Panc1 (cell line): ENCODE measurements at regions not wholly inside any gene's neighbourhood (a gene's known extent, or its start where the extent isn't known, plus 50 kb on each side); places are given as distances from the start of the nearest gene placed in this dataset.

ENCODE experiments used
- ATAC-seq: fragments of 200-7000 bp; cut with Tn5 transposase; 2 replicates; pipeline ENCODE4 v1.9.1; 2020; ENCODE audit warnings: mild to moderate bottlenecking, moderate library complexity
- BruUV-seq: library from RNA; stranded (reverse); fragments of 400-500 nt; replicated peaks from 2 replicates; lab custom pipeline; 2021; lab: Mats Ljungman, UMichigan
- CTCF ChIA-PET: fragments of 300-600 bp; sonication (Branson Sonifier 250); formaldehyde crosslinking; loops from one replicate; lab custom pipeline; 2022; ENCODE audit warnings: antibody characterized with exemption; lab: Charles Lee
- POLR2A ChIA-PET: fragments of 300-600 bp; sonication (Branson Sonifier 250); formaldehyde crosslinking; loops from one replicate; lab custom pipeline; 2022; ENCODE audit warnings: antibody characterized with exemption; lab: Charles Lee
- DNase-seq: peaks from one replicate; pipeline ENCODE4 v3.0.0-alpha.2; 2010; ENCODE audit warnings: low read depth, low spot score
- H3K27ac ChIP-seq: 2 replicates; pipeline ENCODE4 v1.5.1; 2011; ENCODE audit warnings: mild to moderate bottlenecking, low read length, inconsistent platforms
- H3K27me3 ChIP-seq: fragments of 200-500 bp; sonication (Bioruptor generic); 2 replicates; pipeline ENCODE4 v1.6.0; 2014; ENCODE audit warnings: low read length, inconsistent platforms; ENCODE audit not compliant: control insufficient read depth, insufficient read depth
- H3K36me3 ChIP-seq: fragments of 200-500 bp; sonication (Bioruptor generic); 2 replicates; pipeline ENCODE4 v1.5.1; 2014; ENCODE audit warnings: inconsistent platforms, mild to moderate bottlenecking, low read length, moderate library complexity; ENCODE audit not compliant: control insufficient read depth, insufficient read depth
- H3K4me1 ChIP-seq: 2 replicates; pipeline ENCODE4 v1.5.1; 2011; ENCODE audit warnings: inconsistent platforms, mild to moderate bottlenecking, low read length, moderate library complexity; ENCODE audit not compliant: control insufficient read depth, insufficient read depth
- H3K4me3 ChIP-seq, 2 experiments: 2 replicates each; pipeline ENCODE4 v1.5.1; 2011 to 2012; ENCODE audit warnings: low read depth in 2 of 2, low read length in 2 of 2, mild to moderate bottlenecking in 2 of 2, inconsistent platforms in 1 of 2, moderate library complexity in 1 of 2
- H3K9me3 ChIP-seq: fragments of 200-500 bp; sonication (Bioruptor generic); 2 replicates; pipeline ENCODE4 v1.5.1; 2014; ENCODE audit warnings: low read depth, mild to moderate bottlenecking, inconsistent platforms, low read length, moderate library complexity; ENCODE audit not compliant: control insufficient read depth, insufficient read depth
- CTCF ChIP-seq: fragments of 450-650 bp; IDR thresholded peaks from 2 replicates; pipeline ENCODE4 v1.5.1; 2017; ENCODE audit warnings: mild to moderate bottlenecking
- POLR2AphosphoS5 ChIP-seq: IDR thresholded peaks from 2 replicates; pipeline ENCODE4 v1.6.1; 2012; ENCODE audit warnings: mild to moderate bottlenecking, low read depth, low read length, moderate library complexity
- REST ChIP-seq, 2 experiments: IDR thresholded peaks; 2 replicates each; pipeline ENCODE4 v1.6.1; 2011 to 2012; ENCODE audit warnings: low read depth in 2 of 2, control low read depth in 1 of 2, low read length in 1 of 2, mild to moderate bottlenecking in 1 of 2, moderate library complexity in 1 of 2; ENCODE audit not compliant: insufficient read depth in 1 of 2
- SIN3A ChIP-seq: IDR thresholded peaks from 2 replicates; pipeline ENCODE4 v1.6.1; 2012; ENCODE audit warnings: low read depth, mild to moderate bottlenecking, low read length, moderate library complexity, borderline replicate concordance; ENCODE audit not compliant: insufficient read depth
- TCF7L2 ChIP-seq: IDR thresholded peaks from 2 replicates; pipeline ENCODE4 v1.6.1; 2011; ENCODE audit warnings: mild to moderate bottlenecking, low read depth, low read length, inconsistent platforms
- in situ Hi-C: cut with HindIII; loops from 2 replicates; pipeline ENCODE4 v1.10.0; 2016; ENCODE audit warnings: low sequenced_read_pairs, low pct_unique_long_range_greater_than_20kb
- intact Hi-C: fragments of 100-400 bp; cut with micrococcal nuclease; formaldehyde crosslinking; loops from one replicate; pipeline ENCODE4 v1.10.0; 2022; ENCODE audit not compliant: unreplicated experiment

GRCh38 chr1:29729281-29729680, 493.0 kb downstream of the PTPRU start:
- intact Hi-C loops: no loop called here
- DNase-seq: no peak
- POLR2A ChIA-PET: no interaction called here
- TF ChIP-seq SIN3A (no peak), CTCF (no peak), POLR2AphosphoS5 (no peak), REST (IDR thresholded peaks at IDR 0.05; ENCODE audit: insufficient read depth in 1 of 2, low read depth in 2 of 2, low read length in 1 of 2) (no peak), TCF7L2 (no peak)
- in situ Hi-C loops: no loop called here
- BruUV-seq: no TSS peak
- CTCF ChIA-PET: no interaction called here
- no peak for ATAC-seq
- H3K4me1 ChIP-seq: no peaks in the 10 kb centered on the region
- no peak overlapping the region for H3K4me3 ChIP-seq
- no peak overlapping the region for H3K27ac ChIP-seq
- H3K27me3 ChIP-seq: no peaks in the 10 kb centered on the region
- H3K36me3 ChIP-seq: no peaks in the 10 kb centered on the region
- no peaks in the 10 kb centered on the region for H3K9me3 ChIP-seq

DNA sequence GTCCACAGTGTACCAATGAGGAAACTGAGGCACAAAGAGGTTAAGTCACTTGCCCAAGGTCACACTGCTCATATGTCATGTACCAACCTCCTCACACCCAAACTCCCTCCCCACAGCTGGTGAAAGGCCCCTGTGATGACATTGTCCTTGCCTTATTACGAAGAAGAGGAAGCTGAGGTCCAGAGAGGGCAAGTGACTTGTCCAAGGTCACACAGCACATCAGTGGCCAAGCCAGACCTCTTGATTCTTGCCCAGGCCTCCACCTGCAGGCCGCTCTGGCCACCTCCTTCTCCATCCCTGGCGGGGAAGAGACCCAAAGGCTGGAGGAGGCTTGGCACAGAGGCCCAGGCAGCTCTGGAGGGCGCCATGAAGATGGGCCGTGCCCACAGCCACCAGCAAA, 492.4 kb downstream of the PTPRU start:
- CTCF ChIA-PET: no interaction called here
- H3K27ac ChIP-seq: no peak overlapping the region
- ATAC-seq: no peak
- POLR2A ChIA-PET: no interaction called here
- intact Hi-C loops: no loop called here
- H3K36me3 ChIP-seq: no peaks in the 10 kb centered on the region
- no TSS peak for BruUV-seq
- in situ Hi-C loops: no loop called here
- H3K4me1 ChIP-seq: no peaks in the 10 kb centered on the region
- H3K4me3 ChIP-seq: no peak overlapping the region
- no peak for DNase-seq
- TF ChIP-seq REST (IDR thresholded peaks at IDR 0.05; ENCODE audit: insufficient read depth in 1 of 2, low read depth in 2 of 2, low read length in 1 of 2) (no peak), POLR2AphosphoS5 (no peak), SIN3A (no peak), TCF7L2 (no peak), CTCF (no peak)
- no peaks in the 10 kb centered on the region for H3K9me3 ChIP-seq
- no peaks in the 10 kb centered on the region for H3K27me3 ChIP-seq
